HepG2 (cell line): ENCODE measurements at regions not wholly inside any gene's neighbourhood (a gene's known extent, or its start where the extent isn't known, plus 50 kb on each side); places are given as distances from the start of the nearest gene placed in this dataset.

Experiments
- ATAC-seq: fragments of 200-7000 bp; cut with Tn5 transposase; 3 replicates; pipeline ENCODE4 v1.9.1; 2020; ENCODE audit warnings: mild to moderate bottlenecking, moderate library complexity
- BruUV-seq: library from RNA; stranded (reverse); fragments of 400-500 nt; replicated peaks from 2 replicates; lab custom pipeline; 2021; lab: Mats Ljungman, UMichigan
- CTCF ChIA-PET: fragments of 300-600 bp; formaldehyde crosslinking; extraction: SDS; loops from one replicate; lab custom pipeline; 2021; ENCODE audit warnings: low total read pairs, inconsistent platforms, low intra/inter-chr PET ratio; lab: Yijun Ruan, JAX
- POLR2A ChIA-PET: fragments of 350-600 bp; sonication (Branson Sonifier 250); formaldehyde crosslinking; loops from one replicate; lab custom pipeline; 2020; ENCODE audit warnings: antibody characterized with exemption, inconsistent platforms; lab: Yijun Ruan, JAX
- DNase-seq: peaks from one replicate; pipeline ENCODE4 v3.0.0-alpha.2; 2015; ENCODE audit warnings: low spot score
- FAIRE-seq: peaks from 3 replicates; lab custom pipeline; 2011; peaks lifted over from hg19 to GRCh38; lab: Jason Lieb, UNC
- H2AFZ ChIP-seq: one replicate; pipeline ENCODE4 v1.6.1; 2011; ENCODE audit warnings: low read length, inconsistent platforms
- H3K27ac ChIP-seq: fragments of 300-600 bp; 3 replicates; pipeline ENCODE4 v1.8.0; 2011; ENCODE audit warnings: mixed run types, mild to moderate bottlenecking, mixed read lengths, low read length, inconsistent platforms; ENCODE audit not compliant: insufficient read depth; ENCODE audit errors: extremely low read length
- H3K27me3 ChIP-seq, 2 experiments: fragments of 200-600 bp in 1 of 2; 2 replicates in 1 of 2; 3 replicates in 1 of 2; pipeline versions ENCODE4 v1.6.0 to v1.8.0; 2011; ENCODE audit warnings: low read length in 2 of 2, mild to moderate bottlenecking in 2 of 2, moderate library complexity in 2 of 2, inconsistent platforms in 1 of 2; ENCODE audit not compliant: insufficient read depth in 2 of 2, control insufficient read depth in 1 of 2
- H3K36me3 ChIP-seq, 2 experiments: fragments of 200-600 bp in 1 of 2; replicated peaks in 1 of 2; 2 replicates in 1 of 2; 3 replicates in 1 of 2; pipeline versions ENCODE4 v1.5.1 to v1.8.0; 2011; ENCODE audit warnings: low read length in 2 of 2, inconsistent platforms in 1 of 2; ENCODE audit not compliant: insufficient read depth in 2 of 2, control insufficient read depth in 1 of 2
- H3K4me1 ChIP-seq: 2 replicates; pipeline ENCODE4 v1.5.1; 2012; ENCODE audit warnings: low read length, inconsistent platforms; ENCODE audit not compliant: insufficient read depth
- H3K4me2 ChIP-seq: 2 replicates; pipeline ENCODE4 v1.6.0; 2011; ENCODE audit warnings: low read depth, low read length, inconsistent platforms
- H3K4me3 ChIP-seq, 3 experiments: fragments of 200-600 bp in 1 of 3; sonication (generic), shearing (Covaris generic) in 1 of 3; replicated peaks in 1 of 3; 2 replicates each; pipeline ENCODE4 v1.5.1; 2011 to 2016; ENCODE audit warnings: low read length in 3 of 3, inconsistent platforms in 2 of 3, low read depth in 2 of 3, mild to moderate bottlenecking in 2 of 3, control low read depth in 1 of 3, mixed read lengths in 1 of 3; ENCODE audit not compliant: insufficient read depth in 1 of 3
- H3K79me2 ChIP-seq: one replicate; pipeline ENCODE4 v1.6.1; 2011; ENCODE audit warnings: low read length, inconsistent platforms; ENCODE audit not compliant: insufficient read depth
- H3K9ac ChIP-seq: 2 replicates; pipeline ENCODE4 v1.6.0; 2011; ENCODE audit warnings: mild to moderate bottlenecking, low read depth, low read length, inconsistent platforms; ENCODE audit not compliant: insufficient read depth
- H3K9me3 ChIP-seq: 2 replicates; pipeline ENCODE4 v1.5.1; 2012; ENCODE audit warnings: mild to moderate bottlenecking, low read length
- H4K20me1 ChIP-seq: 2 replicates; pipeline ENCODE4 v1.6.0; 2011; ENCODE audit warnings: inconsistent platforms, mild to moderate bottlenecking, low read length, moderate library complexity; ENCODE audit not compliant: insufficient read depth
- AGO2 ChIP-seq: fragments of 200-400 bp; formaldehyde crosslinking; optimal IDR thresholded peaks from 2 replicates; pipeline ENCODE3; 2017; ENCODE audit warnings: mild to moderate bottlenecking, low read depth, low read length, moderate library complexity
- ARID2 ChIP-seq: sonication (generic); formaldehyde crosslinking; IDR thresholded peaks from 2 replicates; pipeline ENCODE4 v1.8.1; 2022; ENCODE audit warnings: mild to moderate bottlenecking, missing genetic modification reagents, borderline replicate concordance
- ATF5 ChIP-seq: sonication (generic); formaldehyde crosslinking; IDR thresholded peaks from 2 replicates; pipeline ENCODE4 v1.4.0; 2020; ENCODE audit warnings: mild to moderate bottlenecking, low read depth, missing genetic modification reagents
- ELF1 ChIP-seq: sonication (generic); formaldehyde crosslinking; IDR thresholded peaks from 2 replicates; pipeline ENCODE4 v1.4.0; 2020; ENCODE audit warnings: missing genetic modification reagents
- GLMP ChIP-seq: sonication (generic); formaldehyde crosslinking; IDR thresholded peaks from 2 replicates; pipeline ENCODE4 v1.9.0; 2021; ENCODE audit warnings: missing genetic modification reagents, mild to moderate bottlenecking, borderline replicate concordance
- SMAD1 ChIP-seq: sonication (generic); formaldehyde crosslinking; IDR thresholded peaks from 2 replicates; pipeline ENCODE4 v1.4.0; 2020; ENCODE audit warnings: missing genetic modification reagents, low read depth, mild to moderate bottlenecking, borderline replicate concordance
- TSC22D2 ChIP-seq: sonication (generic); formaldehyde crosslinking; IDR thresholded peaks from 2 replicates; pipeline ENCODE4 v1.5.1; 2020; ENCODE audit warnings: missing genetic modification reagents, mild to moderate bottlenecking, borderline replicate concordance
- ZFP37 ChIP-seq: sonication (generic); formaldehyde crosslinking; IDR thresholded peaks from 2 replicates; pipeline ENCODE4 v1.4.0; 2020; ENCODE audit warnings: missing genetic modification reagents, borderline replicate concordance
- ZNF652 ChIP-seq: IDR thresholded peaks from 2 replicates; pipeline ENCODE4 v1.6.1; 2016; ENCODE audit warnings: low read depth, borderline replicate concordance
- ZNF75D ChIP-seq: sonication (generic); formaldehyde crosslinking; IDR thresholded peaks from 2 replicates; pipeline ENCODE4 v1.8.1; 2023; ENCODE audit warnings: missing genetic modification reagents, mild to moderate bottlenecking, borderline replicate concordance
- WGBS: methylation state at CpG from one replicate; pipeline ENCODE4 v1.1.6; 2017; ENCODE audit warnings: low lambda C conversion rate; 5-methylcytosine and 5-hydroxymethylcytosine counted together
- in situ Hi-C: cut with HindIII; loops from 2 replicates; pipeline ENCODE4 v1.10.0; 2017; ENCODE audit warnings: low pct_unique_long_range_greater_than_20kb; ENCODE audit not compliant: extremely low pct_ligation_motif_present
- intact Hi-C: fragments of 100-400 bp; cut with micrococcal nuclease; formaldehyde crosslinking; loops from one replicate; pipeline ENCODE4 v1.10.0; 2022; ENCODE audit not compliant: unreplicated experiment

- intact Hi-C loops, result no loop called here
- H3K9me3 ChIP-seq, result no peaks in the 10 kb centered on the region
- no peaks in the 10 kb centered on the region for H4K20me1 ChIP-seq
- no TSS peak for BruUV-seq
- no peak overlapping the region for H3K4me3 ChIP-seq
- no peak overlapping the region for H2AFZ ChIP-seq
- FAIRE-seq (no peak), ATAC-seq (no peak), DNase-seq (no peak)
- H3K79me2 ChIP-seq, result no peaks in the 10 kb centered on the region
- TF ChIP-seq AGO2 (no peak), GLMP (no peak), ARID2 (CRISPR knock-in tag) (no peak), TSC22D2 (no peak), ZFP37 (CRISPR knock-in tag) (no peak), SMAD1 (CRISPR knock-in tag) (no peak), ZNF75D (CRISPR knock-in tag) (no peak), ATF5 (CRISPR knock-in tag) (no peak), ELF1 (CRISPR knock-in tag) (no peak), ZNF652 (CRISPR knock-in tag) (no peak)
- in situ Hi-C loops, result no loop called here
- 0% methylated on average over 2 of the region's 2 CpGs for WGBS
- no peak overlapping the region for H3K27ac ChIP-seq
- H3K36me3 ChIP-seq, result no peaks in the 10 kb centered on the region
- CTCF ChIA-PET, result no interaction called here
- no peaks in the 10 kb centered on the region for H3K4me1 ChIP-seq
- H3K4me2 ChIP-seq, result no peak overlapping the region
- no peak overlapping the region for H3K9ac ChIP-seq
- POLR2A ChIA-PET, result no interaction called here
- no peaks in the 10 kb centered on the region for H3K27me3 ChIP-seq
Measured at GRCh38 chr6:69622924-69623323, 173.9 kb downstream of the LMBRD1 start.
